ENCODE measurements at regions not wholly inside any gene's neighbourhood (a gene's known extent, or its start where the extent isn't known, plus 50 kb on each side); places are given as distances from the start of the nearest gene placed in this dataset.
"Not testable (repeated sequence)": the region's sequence is repeated elsewhere in the genome, so short reads cannot be mapped to it uniquely, and the experiment has no call there.

DNA sequence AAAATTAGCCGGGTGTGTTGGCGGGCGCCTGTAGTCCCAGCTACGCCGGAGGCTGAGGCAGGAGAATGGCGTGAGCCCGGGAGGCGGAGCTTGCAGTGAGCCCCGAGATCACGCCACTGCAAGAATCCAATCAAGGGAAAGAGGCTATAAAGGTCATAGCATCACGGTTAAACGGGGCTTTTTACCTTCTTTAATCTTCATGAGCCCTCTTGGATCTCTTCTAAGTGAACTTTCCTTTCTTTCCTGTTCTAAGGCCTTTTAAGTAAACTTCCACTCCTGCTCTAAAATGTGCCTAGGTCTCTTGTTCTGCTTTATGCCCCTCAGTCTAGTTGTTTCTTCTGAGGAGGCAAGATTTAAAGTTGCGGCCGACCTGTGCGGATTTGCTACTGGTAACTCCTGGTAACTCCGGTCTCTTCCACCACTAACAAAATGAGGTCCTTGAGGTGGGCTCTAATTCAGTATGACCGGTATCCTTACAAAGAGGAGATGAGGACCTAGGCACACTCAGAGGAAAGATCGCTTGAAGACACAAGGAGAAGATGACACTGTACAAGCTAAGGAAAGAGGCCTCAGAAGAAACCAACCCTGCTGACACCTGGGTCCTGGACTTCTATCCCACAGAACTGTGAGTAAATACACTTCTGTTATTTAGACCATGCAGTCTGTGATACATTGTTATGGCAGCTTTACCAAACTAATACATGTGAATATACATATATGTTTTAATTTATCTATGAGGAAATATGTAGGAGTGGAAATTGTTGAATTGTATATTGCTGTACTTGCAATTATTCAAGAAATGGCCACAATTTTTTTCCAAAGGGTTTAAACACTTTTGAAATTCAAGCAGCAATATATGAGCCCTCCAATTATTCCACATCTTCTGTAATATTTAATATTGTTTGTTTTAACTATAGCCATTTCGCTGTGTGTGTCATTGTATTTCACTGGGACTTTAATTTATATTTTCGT is 331.5 kb upstream of the CNTNAP2 start:
- DNase-seq, result no peak

- peak; percentile 2 for DNase-seq
Measured at GRCh38 chr7:145781388-145781787, 335.2 kb upstream of the CNTNAP2 start.

- DNase-seq, result no peak
Measured at GRCh38 chr7:145779140-145779539, 337.5 kb upstream of the CNTNAP2 start.

DNA sequence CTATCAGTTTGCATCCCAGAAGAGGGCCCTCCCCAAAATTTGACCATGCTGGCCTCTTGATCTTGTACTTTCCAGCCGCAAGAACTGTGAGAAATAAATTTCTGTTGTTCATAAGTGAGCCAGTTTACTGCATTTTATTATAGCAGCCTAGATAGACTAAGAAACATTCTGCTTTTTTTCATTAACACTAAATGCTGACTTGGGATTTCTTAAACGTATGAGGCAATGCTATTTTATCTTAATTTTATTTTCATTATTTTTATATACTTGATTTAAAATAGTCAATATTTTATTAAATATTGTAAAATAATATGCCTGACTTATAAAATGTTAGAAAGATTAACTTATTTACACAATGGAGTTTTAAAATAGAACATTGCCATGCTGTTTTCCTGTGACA is 341.8 kb upstream of the CNTNAP2 start:
- DNase-seq, result no peak

- no peak for DNase-seq
Measured at GRCh38 chr7:145753004-145753403, 363.6 kb upstream of the CNTNAP2 start.

- no peak for DNase-seq
Measured at GRCh38 chr7:145737617-145738016, 379.0 kb upstream of the CNTNAP2 start.

GRCh38 chr7:145735061-145735460 is 381.5 kb upstream of the CNTNAP2 start:
- DNase-seq, result no peak

- no peak for DNase-seq
Measured at GRCh38 chr7:145732521-145732920, 384.1 kb upstream of the CNTNAP2 start.

- DNase-seq, result no peak
Measured at GRCh38 chr7:145729691-145730090, 386.9 kb upstream of the CNTNAP2 start.

DNA sequence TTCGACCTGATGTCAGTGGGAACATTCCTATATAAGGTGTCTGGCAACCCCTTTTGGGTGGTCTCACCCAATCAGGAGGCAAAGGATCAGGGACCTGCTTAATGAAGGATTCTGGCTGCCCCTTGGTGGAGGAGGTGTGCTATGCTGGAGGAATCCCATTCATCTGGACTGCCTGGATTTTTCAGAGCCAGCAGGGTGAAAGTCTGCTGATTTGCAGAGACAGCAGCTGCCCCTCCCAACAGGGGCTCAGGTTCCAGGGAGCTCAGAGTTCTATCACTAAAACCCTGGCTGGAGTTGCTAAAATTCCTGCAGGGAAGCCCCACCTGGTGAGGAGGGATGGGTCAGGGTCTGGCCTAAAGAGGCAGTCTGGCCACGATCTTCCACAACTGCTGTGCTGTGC is 398.5 kb upstream of the CNTNAP2 start:
- DNase-seq, result no peak

DNA sequence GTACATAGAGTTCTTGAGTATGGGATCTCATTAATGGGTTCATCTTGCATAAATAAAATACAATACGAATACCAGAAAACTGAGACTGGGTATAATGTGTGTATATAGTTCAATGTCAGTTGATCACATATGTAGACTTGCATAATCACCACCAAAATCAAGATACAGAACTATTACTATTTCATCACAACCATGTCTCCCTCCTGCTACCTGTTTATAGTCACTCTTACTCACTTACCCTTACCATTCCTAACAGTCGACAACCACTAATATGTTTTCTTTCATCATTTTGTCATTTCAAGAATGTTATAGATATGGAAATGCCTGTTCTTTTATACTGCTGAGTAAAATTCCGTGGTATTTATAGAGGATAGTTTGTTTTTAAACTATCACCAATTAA is 416.1 kb upstream of the CNTNAP2 start:
- DNase-seq, result no peak

GRCh38 chr7:145698526-145699262 is 417.9 kb upstream of the CNTNAP2 start:
- no peak for DNase-seq

GRCh38 chr7:145697412-145698107 is 419.0 kb upstream of the CNTNAP2 start:
- DNase-seq, result not testable (repeated sequence)

- no peak for DNase-seq
Measured at GRCh38 chr7:145696071-145696470, 420.5 kb upstream of the CNTNAP2 start.

DNA sequence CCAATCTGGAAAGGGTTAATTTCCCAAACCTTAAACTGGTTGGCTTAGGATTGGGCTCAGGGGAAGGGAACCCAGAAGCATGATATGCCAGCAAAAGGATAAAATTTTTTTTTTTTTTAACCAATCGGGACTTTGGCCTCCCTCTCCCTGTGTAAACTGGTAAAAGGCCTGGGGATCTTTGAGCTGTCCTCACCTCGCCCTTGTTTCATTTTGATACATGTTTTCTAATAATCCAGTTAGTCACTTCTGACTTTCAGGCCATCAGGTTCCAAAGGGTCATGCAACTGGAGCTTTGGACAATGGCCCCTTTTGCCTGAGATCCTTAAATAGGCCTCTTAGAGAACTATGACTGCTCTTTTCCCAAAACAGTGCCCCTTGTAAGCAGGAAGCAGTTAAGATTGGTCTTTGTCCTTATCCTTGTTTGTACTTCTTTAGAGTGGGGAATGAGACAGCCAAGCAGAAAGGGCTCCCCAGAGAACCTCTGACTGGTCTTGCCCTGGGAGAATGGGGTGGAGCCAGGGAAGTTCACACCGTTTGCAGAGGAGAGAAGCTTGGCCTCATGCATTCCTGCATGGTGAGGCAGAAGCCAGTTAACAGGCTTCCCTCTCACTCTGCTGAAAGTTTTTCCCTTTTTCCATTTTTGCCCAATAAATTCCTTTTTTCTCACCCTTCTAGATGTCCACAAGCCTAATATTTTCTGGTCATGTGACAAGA is 424.2 kb upstream of the CNTNAP2 start:
- DNase-seq, result no peak

DNA sequence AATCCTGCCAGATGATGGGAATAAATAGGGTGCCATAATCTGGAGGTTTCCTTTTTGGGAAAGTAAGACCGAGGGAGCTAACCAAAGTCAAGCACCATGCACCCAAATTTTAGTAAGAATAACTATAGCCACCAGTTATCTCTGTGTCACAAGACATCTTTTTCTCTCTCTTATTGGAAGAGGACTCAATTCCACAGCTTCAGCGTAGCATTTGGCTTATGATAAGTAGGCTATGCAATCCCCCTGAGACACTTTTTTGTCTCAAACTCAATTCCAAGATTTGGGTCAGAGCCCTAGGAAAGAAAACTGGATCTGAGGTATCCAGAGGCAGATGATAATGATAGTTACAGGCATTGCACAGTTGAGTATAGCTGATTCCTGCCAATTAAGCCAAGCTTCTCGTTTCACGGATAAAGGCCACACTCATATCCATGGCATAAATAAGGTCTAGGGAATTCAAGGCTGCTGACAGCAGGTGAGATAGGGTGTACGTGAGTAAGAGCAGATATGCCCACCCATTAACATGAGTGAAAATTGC is 425.2 kb upstream of the CNTNAP2 start:
- DNase-seq, result no peak

- no peak for DNase-seq
Measured at GRCh38 chr7:145681646-145682045, 435.0 kb upstream of the CNTNAP2 start.

- DNase-seq, result no peak
Measured at GRCh38 chr7:145681159-145681558, 435.4 kb upstream of the CNTNAP2 start.

- no peak for DNase-seq
Measured at GRCh38 chr7:145665499-145666258, 450.9 kb upstream of the CNTNAP2 start.

DNA sequence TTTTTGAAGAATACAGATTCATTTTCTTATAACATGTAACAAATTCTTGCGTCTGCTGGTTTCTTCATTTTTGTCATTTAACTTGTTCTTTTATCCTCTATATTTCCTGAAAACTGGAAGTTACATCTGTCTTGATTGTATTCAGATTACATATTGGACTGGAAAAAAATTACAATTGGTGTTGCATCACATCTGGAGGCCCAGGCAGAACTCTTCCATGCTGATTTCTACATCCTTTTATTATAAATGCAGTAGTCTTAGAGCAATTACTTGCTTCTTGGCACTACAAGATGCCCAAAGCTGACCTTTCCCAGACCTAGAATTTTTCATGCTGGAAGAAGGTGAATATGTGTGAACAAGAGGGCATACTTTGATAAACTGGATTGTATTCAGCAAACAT is 460.9 kb upstream of the CNTNAP2 start:
- no peak for DNase-seq

GRCh38 chr7:145645135-145645515 is 471.5 kb upstream of the CNTNAP2 start:
- no peak for DNase-seq

All from OCI-M1 (cell line).